ENCODE measurements at regions not wholly inside any gene's neighbourhood (a gene's known extent, or its start where the extent isn't known, plus 50 kb on each side); places are given as distances from the start of the nearest gene placed in this dataset. TPM values are rescaled to one million over a fixed set of nuclear protein-coding genes. Genes with fewer than 3 reads are reported as not detected.

Small RNA genes in the stretch of these regions (microRNA-seq; reads per million reads assigned to microRNA genes)
- not detected for gene MIR2114 (ENCODE audit: borderline microRNAs expressed, borderline number of aligned reads, borderline replicate concordance)
